Left ventricle myocardium inferior (tissue), 1 donor: ENCODE measurements at regions not wholly inside any gene's neighbourhood (a gene's known extent, or its start where the extent isn't known, plus 50 kb on each side); places are given as distances from the start of the nearest gene placed in this dataset.

ENCODE experiments used
- DNase-seq: peaks from one replicate; pipeline ENCODE4 v3.0.0-alpha.2; 2020
- H3K27ac ChIP-seq: fragments of 200-600 bp; replicated peaks from 2 replicates; pipeline ENCODE4 v1.8.0; 2021
- H3K27me3 ChIP-seq: fragments of 200-600 bp; 2 replicates; pipeline ENCODE4 v1.8.0; 2021; ENCODE audit warnings: low read depth
- H3K36me3 ChIP-seq: fragments of 200-600 bp; 2 replicates; pipeline ENCODE4 v1.8.0; 2021
- H3K4me1 ChIP-seq: fragments of 200-600 bp; 2 replicates; pipeline ENCODE4 v1.8.0; 2021
- H3K4me3 ChIP-seq: fragments of 200-600 bp; 2 replicates; pipeline ENCODE4 v1.8.0; 2021; ENCODE audit warnings: mild to moderate bottlenecking, moderate library complexity
- H3K9me3 ChIP-seq: fragments of 200-600 bp; replicated peaks from 2 replicates; pipeline ENCODE4 v1.8.0; 2021
- intact Hi-C: fragments of 100-400 bp; cut with micrococcal nuclease; formaldehyde crosslinking; loops from one replicate; pipeline ENCODE4 v1.11.0; 2022
- TF ChIP-seq, protein P1 (sequence below): fragments of 200-600 bp; IDR thresholded peaks from 2 replicates; pipeline ENCODE4 v1.8.0; 2021; ENCODE audit warnings: antibody characterized with exemption, mild to moderate bottlenecking, borderline replicate concordance
- donor health status: DM: no; HTN: yes; CAD: no; lungs with severe emphysema.

DNA sequence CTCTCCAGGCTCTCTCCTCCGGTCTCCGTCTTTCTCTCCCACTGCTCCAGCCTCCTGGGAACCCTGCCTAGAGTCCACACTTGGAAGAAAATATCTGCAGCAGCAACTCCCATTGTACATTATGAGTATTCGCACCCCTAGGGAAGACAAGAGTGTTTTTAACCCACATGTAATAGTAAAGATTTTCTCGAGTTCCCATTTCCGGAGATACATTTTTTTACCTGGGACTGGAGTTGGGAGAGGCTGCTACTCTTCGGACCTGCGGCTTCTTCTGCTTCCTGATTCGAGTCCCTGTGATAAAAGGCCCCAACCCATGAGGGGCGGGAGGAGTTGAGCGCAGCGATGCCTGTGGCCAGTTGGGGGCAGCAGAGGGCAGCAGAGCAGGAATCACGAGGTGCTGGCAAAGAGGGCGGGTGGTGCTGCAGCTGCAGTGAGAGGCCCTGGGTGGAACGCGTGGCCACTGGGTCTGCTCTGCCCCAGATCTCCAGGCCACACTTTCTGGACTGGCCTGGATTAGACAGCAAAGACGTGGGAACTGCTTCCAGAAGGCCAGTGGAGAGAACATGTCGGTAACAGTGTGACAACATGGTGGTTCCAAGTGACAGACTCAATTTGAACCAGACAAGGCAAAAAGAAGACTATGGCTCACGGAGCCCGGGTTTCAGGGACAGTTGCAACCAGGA, 221.0 kb upstream of the CSF3R start:
- Histone ChIP-seq H3K27ac (no peak overlapping the region), H3K4me1 (peaks cover 3% of the 10 kb centered on the region), H3K9me3 (no peaks in the 10 kb centered on the region), H3K36me3 (no peaks in the 10 kb centered on the region), H3K4me3 (no peak overlapping the region), H3K27me3 (peaks cover 95% of the 10 kb centered on the region)
- peak; percentile 71 for DNase-seq
- TF ChIP-seq, protein P1, sequence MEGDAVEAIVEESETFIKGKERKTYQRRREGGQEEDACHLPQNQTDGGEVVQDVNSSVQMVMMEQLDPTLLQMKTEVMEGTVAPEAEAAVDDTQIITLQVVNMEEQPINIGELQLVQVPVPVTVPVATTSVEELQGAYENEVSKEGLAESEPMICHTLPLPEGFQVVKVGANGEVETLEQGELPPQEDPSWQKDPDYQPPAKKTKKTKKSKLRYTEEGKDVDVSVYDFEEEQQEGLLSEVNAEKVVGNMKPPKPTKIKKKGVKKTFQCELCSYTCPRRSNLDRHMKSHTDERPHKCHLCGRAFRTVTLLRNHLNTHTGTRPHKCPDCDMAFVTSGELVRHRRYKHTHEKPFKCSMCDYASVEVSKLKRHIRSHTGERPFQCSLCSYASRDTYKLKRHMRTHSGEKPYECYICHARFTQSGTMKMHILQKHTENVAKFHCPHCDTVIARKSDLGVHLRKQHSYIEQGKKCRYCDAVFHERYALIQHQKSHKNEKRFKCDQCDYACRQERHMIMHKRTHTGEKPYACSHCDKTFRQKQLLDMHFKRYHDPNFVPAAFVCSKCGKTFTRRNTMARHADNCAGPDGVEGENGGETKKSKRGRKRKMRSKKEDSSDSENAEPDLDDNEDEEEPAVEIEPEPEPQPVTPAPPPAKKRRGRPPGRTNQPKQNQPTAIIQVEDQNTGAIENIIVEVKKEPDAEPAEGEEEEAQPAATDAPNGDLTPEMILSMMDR: peak; percentile 88
- intact Hi-C loops: loop anchor here (10.0 kb wide), 1 partner anchor 731 kb away; no protein-coding TSS in a partner anchor

GRCh38 chr1:36702963-36703362, 220.2 kb upstream of the CSF3R start:
- TF ChIP-seq, protein P1: no peak
- peaks cover 95% of the 10 kb centered on the region for H3K27me3 ChIP-seq

DNA sequence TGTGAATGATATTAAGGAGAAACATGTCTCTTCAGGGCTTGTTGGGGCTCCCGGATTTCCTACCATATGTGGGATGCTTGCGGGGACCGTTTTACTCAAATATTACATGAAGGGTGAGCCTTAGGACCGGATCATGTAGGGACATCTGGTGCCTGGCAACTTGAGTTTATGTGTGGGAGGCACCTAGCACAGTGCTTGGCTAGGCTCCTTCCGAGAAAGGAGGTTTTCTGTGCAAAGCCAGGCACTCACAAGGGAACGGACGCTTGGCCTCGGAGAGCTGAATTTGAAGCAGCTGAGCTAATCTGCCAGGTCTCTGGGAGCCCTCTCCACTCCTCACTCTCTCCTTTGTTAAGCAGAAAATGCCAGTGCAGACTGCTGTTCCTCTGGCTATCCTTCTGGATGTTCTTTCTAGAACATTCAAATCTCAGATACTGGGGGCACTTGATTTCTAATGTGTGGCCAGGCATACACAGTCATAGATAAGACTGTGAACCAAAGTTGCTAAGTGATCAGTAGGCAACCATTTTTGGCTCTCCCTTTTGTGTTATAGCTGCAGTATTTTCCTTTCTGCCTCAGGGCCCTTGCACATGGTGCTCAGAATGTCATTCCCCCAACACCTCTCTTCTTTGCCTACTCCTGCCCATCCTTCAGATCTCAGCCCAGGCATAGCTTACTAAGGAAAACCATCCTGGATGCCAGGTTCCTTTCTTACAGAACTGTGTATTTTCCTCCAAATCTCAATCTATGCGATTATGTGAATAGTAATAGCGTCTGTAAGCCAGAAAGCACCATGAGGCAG, 216.6 kb upstream of the CSF3R start:
- H3K27ac ChIP-seq: no peak overlapping the region
- no peak for DNase-seq
- TF ChIP-seq, protein P1: no peak
- no peaks in the 10 kb centered on the region for H3K36me3 ChIP-seq
- H3K4me1 ChIP-seq: peaks cover 3% of the 10 kb centered on the region
- H3K27me3 ChIP-seq: peaks cover 95% of the 10 kb centered on the region
- no peak overlapping the region for H3K4me3 ChIP-seq
- no peaks in the 10 kb centered on the region for H3K9me3 ChIP-seq
- intact Hi-C loops: no loop called here

More at GRCh38 chr1:36702963-36703362, 220.2 kb upstream of the CSF3R start:
- DNase-seq: no peak
- Histone ChIP-seq H3K36me3 (no peaks in the 10 kb centered on the region), H3K4me1 (peaks cover 3% of the 10 kb centered on the region), H3K27ac (no peak overlapping the region), H3K9me3 (no peaks in the 10 kb centered on the region), H3K4me3 (no peak overlapping the region)
- intact Hi-C loops: loop anchor here (10.0 kb wide), 1 partner anchor 732 kb away; no protein-coding TSS in a partner anchor

- Histone ChIP-seq H3K4me1 (no peaks in the 10 kb centered on the region), H3K27ac (no peak overlapping the region), H3K4me3 (no peak overlapping the region), H3K9me3 (no peaks in the 10 kb centered on the region), H3K27me3 (peaks cover 95% of the 10 kb centered on the region), H3K36me3 (no peaks in the 10 kb centered on the region)
- intact Hi-C loops: no loop called here
- DNase-seq: no peak
- TF ChIP-seq, protein P1: no peak
Observed at GRCh38 chr1:36697836-36698605, 215.3 kb upstream of the CSF3R start.

DNA sequence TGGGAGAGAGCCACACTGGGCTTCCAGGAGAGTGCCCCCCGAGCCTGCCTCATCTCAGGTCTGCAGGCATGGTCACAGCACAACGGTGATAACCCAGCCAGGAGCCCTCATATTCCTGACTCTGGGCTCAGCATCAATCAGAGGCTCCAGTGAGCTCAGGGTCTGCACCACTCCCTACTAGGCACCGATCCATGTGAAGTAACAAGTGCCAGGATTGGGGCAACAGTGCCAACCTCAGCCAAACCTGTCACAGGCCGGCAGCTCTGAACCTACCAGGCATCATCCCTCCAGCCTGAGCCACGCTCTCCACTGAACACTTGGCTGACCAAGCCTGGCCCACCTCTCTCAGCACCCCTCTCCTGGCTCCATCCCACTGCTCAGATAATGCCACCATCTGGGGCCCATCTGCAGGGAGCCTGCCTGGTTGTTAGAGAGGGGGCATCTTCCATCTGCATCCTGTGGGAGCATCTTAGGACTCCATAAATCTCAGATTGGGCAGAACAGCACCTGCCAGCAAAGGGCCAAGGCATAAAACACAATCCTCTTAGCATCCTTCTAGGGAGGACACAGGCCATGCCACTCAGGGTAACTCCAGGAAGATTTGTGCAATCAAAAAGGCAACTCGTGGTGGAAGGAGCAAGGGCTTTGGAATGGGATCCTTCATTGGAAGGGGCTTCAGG, 213.7 kb upstream of the CSF3R start:
- Histone ChIP-seq H3K4me1 (no peaks in the 10 kb centered on the region), H3K4me3 (no peak overlapping the region), H3K9me3 (no peaks in the 10 kb centered on the region), H3K36me3 (no peaks in the 10 kb centered on the region), H3K27ac (no peak overlapping the region), H3K27me3 (peaks cover 95% of the 10 kb centered on the region)
- TF ChIP-seq, protein P1: no peak
- no peak for DNase-seq
- intact Hi-C loops: no loop called here
